HG03066 (cell line): ENCODE measurements at regions not wholly inside any gene's neighbourhood (a gene's known extent, or its start where the extent isn't known, plus 50 kb on each side); places are given as distances from the start of the nearest gene placed in this dataset.

Experiments used
- ATAC-seq: cut with Tn5 transposase; IDR thresholded peaks from one replicate; pipeline ENCODE4 v1.9.1; 2021; ENCODE audit warnings: low read depth; ENCODE audit not compliant: unreplicated experiment

DNA sequence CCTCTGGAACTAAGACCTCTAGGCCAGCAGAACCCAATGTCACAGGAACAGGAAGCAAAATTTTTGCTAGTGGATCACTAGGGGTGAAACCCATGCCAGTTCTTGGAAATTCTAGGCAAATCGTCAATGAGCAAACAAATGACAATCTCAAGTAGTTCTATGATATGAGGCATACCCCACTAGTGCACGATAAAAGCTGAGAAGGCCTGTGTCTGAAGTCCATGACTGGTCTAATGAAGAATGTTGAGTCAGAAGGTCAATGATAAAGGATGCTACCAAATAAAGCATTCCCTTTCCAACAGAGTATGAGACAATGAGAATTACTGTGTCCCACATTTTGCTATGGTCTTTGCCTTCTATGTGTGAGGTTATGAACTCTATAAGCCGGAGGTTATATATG lies 149.4 kb upstream of the NOX3 start:
- no peak for ATAC-seq

DNA sequence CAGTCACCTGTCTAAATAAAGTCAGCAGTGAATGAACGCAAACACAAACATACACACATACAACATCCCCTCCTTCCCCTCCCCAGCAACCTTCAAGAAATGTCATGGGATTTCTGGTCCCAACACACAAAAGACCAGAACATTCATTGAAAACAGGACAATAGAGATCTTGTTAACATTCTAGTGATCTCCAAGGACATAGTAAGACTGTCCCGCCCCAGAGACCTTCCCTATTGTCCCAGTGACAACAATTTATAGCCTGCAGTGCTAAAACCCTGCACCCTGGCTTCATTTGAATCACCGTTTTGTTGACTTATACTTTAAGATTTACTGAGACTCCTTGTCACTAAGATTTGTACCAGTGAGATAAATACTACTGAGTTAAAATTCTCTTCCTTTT lies 143.9 kb upstream of the NOX3 start:
- ATAC-seq, result no peak

DNA sequence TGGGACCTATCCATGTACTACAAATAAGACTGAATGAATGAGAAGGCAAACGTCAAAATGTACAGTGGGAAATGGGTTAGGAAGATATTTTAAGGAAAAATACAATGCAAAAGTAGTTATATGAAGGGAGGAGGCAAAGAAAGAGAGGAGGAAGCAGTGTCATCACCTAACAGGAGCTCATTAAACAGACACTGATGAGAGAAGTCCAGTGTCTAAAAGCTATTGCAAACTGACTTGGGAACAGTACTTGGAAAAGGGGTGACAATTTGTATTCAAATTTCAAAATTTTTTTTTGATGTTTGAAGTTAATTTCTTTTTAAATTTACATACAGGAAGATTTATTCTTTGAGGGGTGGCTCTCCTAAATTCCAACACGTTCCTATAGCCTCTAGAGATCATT lies 143.5 kb upstream of the NOX3 start:
- no peak for ATAC-seq

DNA sequence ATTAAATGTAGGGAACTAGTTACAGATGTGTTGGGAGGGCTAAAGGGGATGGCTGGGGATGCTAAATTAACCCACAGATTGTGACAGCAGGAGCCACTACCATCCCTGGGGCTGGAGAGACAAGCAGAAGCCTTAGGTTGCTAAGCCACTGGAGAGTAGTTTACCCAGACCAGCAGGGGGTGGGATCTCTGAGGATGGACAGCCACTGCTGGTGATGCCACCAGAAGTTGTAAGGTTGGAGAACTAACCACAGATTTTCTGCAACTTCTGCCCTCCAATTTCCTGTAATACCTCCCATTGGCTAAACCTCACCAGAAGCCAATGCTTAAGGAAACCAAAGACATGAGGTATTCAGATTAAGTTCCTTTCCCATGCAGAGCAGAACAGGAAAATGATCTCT lies 139.6 kb upstream of the NOX3 start:
- no peak for ATAC-seq

DNA sequence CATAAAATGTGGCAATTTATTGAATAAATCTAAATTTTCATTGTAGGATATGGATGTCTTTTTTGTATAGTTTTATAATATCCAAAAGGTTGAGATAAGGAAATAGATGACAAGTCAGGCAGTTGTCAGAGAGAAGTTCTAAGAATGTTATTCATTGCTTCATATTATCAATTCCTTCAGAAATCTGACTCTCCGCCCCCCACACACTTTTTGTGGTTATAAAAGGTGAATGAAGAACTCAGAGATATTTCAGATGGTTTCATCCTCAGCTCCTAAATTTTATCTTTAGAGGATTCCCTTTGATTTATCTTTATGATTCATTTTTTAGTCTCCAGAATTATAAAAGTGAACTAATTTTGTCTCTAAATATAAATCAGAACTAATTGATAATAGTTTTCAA lies 136.1 kb upstream of the NOX3 start:
- no peak for ATAC-seq

DNA sequence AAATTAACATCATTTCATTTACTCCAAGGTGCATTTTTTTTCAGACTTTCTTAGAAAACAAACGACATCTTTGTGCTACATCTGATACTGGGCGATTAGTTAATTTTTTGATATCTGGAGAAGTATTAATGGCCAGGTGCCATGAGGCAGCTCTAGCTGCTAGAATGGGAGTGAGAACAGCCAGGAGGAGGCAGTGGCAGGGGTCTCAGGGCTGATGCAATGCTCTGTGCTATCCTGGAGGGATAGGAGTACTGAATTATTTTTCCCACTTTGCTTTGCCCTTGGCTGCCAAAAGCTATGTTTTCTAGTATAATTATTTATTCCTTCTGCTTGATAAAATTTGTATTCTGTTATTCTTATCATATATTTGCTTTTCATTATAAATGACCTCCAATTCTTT lies 133.6 kb upstream of the NOX3 start:
- no peak for ATAC-seq

DNA sequence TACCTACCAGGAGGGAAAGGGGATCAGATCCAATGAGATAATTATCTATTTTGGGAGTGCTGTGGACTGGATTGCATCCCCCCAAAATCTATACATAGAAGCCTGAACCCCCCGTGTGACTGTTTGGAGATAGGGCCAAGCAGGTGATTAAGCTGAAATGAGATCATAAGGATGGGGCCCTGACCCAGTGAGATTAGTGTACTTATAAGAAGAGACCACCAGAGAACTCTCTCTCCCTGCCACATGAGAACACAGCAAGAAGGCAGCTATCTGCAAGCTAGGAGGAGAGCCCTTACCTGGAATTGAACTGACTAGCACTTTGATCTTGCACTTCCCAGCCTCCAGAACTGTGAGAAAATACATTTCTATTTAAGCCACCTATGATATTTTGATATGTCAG lies 132.2 kb upstream of the NOX3 start:
- ATAC-seq, result no peak

DNA sequence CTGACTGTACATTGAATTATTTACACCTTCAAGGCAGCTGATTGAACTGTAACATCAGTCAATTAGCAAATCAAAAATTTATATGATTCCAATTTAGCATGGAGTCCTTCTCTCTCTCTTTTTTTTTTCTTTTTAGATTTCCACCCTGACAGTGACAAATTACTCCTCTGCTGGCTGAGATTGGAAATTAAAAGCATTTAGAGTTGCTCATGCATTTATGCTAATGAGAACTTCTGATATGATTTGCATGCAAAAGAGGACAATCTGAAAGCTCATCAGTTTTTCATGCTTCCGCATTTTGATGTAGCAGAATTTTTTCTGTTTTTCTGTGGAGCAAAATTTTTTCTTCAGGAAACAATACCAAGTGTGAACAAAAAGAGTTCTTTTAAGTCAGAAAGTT lies 130.5 kb upstream of the NOX3 start:
- no peak for ATAC-seq

DNA sequence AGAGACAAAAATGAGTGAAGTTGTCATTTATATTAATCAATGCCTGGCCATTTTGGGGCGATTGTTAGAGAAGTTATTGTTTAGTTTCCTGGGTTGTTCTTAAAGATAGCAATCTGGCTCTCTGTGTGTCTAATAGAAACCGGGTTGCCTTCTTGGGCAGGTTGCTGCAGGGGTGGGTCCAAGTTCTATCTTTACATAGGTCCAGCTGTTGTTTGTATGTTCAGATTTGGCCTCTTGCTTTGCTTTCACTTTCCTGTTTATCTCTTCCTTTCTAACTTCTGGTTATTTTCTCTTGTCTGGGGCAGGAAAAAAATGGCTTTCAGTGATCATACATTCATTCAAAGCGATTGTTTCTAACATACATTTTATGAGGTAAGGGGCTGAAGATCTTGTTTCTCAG lies 128.4 kb upstream of the NOX3 start:
- ATAC-seq, result no peak

DNA sequence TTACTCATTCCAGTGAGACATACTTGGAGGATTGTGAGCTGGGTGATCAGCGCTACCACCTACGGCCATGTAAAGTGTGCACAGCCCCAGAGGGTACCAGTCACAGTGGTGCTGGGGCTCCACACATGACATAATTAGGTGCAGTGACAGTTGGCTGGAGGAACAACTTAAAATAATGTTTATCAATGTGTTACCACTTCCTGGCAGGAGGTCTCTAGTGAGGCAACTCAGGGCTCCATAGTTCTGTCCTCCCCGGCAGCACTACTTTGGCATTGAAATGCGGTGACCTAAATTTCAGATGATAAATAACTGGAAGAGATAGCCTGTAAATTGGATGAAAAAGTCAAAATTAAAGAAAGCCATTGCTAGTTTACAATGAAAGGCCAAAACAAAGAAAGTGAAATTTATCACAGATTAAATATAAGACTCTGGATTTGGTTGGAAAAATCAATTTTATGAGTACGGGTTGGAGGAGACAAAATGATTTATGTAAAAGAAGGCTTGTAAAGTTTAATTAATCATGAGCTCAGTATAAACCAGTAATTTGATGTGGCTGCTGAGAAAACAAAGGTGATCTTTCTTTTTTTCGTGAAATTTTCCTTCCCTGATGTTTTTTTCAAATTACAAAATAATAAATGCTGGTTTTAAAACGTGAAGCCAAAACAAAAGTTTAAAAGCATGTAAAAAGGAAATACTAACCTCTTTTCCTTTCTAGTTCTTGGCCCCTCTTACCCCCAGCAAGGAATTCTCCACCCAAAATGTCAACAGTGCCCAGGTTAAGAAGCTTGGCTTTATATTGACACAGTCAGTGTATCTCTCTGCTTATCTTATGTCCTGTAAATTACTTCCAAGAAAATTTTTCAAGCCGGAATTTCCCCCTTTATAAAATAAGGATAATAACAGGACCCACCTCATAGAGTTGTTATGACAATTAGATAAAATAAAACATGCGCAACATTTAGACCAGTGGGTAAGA lies 126.7 kb upstream of the NOX3 start:
- no peak for ATAC-seq

DNA sequence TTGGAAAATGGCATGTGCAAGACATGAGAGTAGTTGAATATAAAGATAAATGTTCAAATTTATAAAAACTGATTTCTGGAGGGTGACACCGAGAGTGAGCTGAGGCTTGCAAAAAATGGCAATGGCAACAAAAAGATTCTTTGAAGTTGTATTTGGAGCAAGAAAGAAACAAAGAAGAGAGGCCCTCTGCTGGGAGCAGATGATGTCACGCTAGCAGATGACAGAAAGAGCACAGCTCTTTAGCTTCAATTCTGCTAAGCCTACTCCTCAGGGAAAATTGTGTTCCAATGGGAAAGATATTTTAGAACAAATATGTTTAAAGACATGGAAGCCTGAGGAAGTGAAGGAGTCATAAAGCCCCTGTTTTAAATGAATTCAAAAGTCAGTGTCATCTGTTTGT lies 125.3 kb upstream of the NOX3 start:
- ATAC-seq, result no peak

DNA sequence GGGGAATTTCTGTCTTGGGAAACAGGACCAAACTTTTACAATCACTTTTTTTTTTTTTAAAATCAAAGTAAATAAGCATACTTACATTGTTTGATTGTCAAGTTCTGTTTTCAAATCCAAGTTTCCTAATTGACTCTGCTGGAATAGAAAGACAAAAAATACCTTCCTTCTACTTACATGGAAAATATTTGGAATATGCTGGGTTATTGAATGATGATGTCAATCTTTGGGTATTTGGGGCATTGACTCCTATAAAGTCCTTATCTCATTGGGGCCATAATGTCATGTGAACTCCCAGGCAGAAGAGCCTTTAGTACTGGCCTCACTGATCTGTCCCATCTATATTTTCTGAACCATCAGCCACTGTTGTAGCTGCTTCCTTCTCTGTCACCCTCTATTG lies 122.6 kb upstream of the NOX3 start:
- no peak for ATAC-seq

DNA sequence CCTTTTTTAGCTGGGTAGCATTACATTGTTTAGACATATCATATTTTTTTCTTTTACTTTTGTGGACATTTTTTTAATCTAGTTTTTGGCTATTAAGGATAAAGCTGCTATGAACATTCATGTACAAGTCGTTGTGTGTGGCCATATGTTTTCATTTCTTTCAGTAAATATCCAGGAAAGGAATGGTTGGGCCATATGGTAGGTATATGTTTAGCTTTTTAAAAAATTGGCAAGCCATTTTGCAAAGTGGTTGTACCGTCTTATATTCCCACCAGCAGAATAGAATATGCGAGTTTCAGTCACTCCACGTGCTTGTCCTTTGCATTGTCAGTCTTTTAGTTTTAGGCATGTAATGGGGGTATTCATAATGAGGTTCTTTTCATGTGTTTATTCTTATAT lies 106.3 kb upstream of the NOX3 start:
- no peak for ATAC-seq

DNA sequence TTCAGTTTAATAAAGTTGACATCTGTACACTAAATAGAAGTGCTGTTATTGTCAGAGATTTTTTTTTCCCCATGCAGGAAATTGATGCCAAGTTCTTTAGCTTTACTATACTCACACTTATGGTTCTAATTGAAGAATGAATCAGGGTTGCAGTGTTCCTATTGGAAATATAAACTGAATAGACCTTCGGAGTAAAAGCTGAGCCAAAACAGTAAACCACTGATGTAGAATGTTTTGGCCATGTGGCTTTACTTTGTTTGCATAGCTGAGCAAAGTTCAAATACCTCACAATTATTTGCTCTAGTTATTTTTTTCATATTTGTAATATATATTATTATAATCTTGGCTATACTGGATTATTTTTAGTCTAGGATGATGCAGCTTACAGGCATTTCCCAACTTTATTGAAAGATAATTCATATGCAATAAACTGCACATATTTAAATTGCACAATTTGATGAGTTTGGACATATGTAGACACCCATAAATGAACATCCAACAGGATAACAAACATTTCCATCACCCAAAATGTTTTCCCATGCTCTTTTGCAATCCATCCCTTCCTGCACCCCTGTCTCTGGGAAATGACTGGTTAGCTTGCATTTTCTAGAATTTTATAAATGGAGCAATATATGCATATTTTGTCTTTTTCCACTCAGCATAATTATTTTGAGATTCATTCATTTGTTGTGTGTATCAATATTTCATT lies 105.8 kb upstream of the NOX3 start:
- ATAC-seq, result no peak

DNA sequence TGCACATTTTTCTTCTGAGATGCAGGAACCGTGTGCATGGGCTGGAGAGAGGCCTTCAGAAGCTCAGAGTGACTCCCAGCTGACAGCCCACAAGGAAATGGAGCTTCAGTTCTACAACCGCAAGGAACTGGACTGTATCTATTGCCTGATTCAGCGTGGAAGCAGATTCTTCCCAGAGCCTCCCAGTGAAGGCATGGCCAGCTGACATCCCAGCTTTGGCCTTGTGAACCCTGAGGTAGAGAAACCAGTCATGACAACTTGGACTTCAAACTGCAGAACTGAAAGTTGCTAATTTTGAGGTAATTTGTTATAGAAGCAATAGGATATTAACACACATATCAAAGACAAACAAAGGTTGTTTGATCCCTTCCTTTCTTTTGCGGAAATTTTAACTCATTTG lies 94.3 kb upstream of the NOX3 start:
- ATAC-seq, result no peak

DNA sequence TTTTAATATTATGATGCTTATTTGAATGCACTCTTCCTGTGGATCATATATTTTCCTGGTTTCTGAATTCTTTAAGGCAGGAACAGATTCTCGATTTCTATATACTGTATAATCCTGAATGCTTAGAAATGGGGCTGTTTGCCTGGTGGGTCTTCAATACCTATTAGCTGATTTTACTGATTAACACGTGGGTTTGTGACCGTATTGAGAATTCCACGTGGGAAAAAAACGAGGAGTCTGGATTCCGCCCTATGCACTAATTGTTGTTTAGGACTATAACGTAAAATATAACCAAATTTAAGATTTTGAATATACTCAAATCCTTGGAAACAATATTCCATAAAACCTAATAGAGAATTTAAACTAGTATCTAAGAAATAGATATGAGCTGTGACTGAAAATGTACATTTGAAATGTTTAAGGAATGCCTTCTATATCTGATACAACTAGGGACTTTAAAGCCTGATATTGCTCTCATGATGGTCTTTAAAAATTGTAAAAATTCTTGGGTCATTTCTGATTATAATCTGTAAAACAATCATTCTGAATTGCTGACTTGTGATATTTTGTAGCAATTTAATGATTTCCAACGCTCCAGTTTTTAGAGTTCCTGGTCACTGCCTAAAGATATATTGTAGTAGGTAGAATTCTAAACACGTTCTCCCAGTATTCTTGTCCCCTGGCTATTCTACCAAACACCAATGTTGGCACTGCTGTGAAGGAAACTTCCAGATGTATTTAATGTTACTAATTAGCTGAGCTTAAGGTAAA lies 93.6 kb upstream of the NOX3 start:
- ATAC-seq, result no peak

DNA sequence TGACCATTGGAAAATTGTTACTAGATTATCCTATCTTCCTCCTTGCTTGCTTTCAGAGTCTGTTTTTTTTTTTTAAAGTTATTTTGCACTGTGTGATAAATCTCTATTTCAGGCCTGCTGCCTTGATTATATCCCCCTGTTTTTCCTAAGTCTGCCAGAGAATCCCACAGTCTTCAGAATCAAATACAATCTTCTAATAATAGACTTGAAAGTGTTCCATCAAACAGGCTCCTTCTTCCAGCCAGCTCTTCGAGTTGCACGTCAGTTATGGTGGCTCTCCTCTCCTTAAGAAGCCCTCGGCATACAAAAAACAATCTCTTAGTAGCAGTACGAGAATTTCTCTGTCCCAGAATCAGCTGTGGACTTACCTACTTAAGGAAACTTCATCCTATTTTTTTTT lies 92.9 kb upstream of the NOX3 start:
- ATAC-seq, result no peak

DNA sequence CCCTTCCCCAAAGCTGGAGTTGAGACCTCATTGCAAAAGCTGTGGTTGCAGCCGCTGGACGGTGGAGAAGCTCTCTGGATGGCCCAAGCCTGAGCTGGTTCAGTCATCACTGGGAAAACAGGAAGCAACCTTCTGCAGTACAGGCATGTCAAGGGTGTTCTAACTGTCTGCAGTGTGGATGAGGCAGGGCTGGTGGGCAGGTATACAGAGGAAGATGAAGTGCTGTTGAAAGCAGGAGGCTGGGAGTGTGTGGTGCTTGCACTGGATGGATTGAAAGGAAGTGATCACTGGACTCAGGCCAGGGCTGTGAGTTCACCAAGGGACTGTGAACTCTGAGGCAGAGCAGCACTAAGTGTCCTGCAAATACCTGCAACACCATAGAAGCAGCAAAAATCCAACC lies 89.0 kb upstream of the NOX3 start:
- ATAC-seq, result no peak

DNA sequence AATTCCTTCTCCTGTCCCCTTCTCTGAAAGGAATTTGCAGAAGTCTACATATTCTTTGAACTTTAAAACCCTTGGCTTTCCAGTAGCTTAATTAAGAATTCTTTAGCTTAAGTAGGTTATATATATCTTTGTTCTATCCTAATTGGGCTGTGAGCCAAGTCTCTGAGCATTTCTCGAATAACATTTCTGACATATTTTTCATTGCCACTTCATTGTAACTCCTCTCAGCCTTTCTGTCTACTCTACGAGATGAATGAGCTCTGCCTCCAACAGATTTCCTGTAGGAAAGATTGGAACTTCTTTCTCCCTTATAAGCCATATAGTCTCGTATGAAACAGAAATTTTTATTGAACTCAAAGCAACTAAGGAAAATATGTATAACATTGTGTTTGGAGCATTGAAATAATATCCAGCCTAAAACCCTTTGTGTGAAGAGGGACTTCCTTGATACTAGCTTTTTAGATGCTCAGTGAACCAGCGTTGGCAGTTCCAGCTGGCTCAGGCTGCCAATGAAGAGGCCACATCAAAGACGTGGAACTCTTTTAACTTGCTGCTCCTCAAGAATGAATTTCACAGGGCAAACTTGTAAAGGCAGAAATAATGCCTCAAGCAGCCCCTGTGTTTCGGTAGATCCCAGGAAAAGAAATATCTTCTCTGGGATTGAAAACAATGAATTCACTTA lies 87.7 kb upstream of the NOX3 start:
- ATAC-seq, result no peak

DNA sequence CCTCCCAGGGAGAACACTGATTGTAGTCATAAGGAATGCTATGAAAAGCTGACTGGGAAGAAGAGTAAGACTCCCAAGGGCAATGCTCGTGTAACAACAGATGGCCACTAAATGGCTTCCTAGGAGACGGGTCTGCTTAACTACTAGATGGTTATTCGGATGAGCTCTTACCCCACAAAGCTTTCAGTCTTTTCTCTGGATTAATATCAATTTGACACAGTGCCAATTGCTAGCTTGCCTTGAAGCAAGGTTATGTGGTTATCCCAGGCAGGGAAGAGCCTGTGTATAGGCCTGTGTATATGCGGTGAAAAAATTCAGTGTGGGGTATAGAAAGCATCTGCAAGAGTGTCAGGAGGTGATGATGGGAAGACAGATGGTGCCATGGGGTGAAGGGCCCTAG lies 86.4 kb upstream of the NOX3 start:
- no peak for ATAC-seq
